ENCODE measurements at regions not wholly inside any gene's neighbourhood (a gene's known extent, or its start where the extent isn't known, plus 50 kb on each side); places are given as distances from the start of the nearest gene placed in this dataset.

- H3K27me3 ChIP-seq (replicated peaks) = no peaks in the 10 kb centered on the region
- no peak overlapping the region for H3K4me3 ChIP-seq (ENCODE audit: low read depth, low read length)
- TF ChIP-seq, protein P1, sequence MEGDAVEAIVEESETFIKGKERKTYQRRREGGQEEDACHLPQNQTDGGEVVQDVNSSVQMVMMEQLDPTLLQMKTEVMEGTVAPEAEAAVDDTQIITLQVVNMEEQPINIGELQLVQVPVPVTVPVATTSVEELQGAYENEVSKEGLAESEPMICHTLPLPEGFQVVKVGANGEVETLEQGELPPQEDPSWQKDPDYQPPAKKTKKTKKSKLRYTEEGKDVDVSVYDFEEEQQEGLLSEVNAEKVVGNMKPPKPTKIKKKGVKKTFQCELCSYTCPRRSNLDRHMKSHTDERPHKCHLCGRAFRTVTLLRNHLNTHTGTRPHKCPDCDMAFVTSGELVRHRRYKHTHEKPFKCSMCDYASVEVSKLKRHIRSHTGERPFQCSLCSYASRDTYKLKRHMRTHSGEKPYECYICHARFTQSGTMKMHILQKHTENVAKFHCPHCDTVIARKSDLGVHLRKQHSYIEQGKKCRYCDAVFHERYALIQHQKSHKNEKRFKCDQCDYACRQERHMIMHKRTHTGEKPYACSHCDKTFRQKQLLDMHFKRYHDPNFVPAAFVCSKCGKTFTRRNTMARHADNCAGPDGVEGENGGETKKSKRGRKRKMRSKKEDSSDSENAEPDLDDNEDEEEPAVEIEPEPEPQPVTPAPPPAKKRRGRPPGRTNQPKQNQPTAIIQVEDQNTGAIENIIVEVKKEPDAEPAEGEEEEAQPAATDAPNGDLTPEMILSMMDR (IDR thresholded peaks at IDR 0.05; ENCODE audit: low read depth, low read length, missing control alignments) = no peak
- H3K27ac ChIP-seq = no peak overlapping the region
- in situ Hi-C loops (cut with HindIII; ENCODE audit: low pct_ligation_motif_present, low sequenced_read_pairs) = no loop called here
- no peak for DNase-seq
- H3K36me3 ChIP-seq (replicated peaks) = no peaks in the 10 kb centered on the region
Observed at GRCh38 chr11:44506375-44507016, 59.0 kb upstream of the CD82 start.

- Histone ChIP-seq H3K4me3 (ENCODE audit: low read depth, low read length) (no peak overlapping the region), H3K36me3 (replicated peaks) (no peaks in the 10 kb centered on the region), H3K27ac (no peak overlapping the region), H3K27me3 (replicated peaks) (no peaks in the 10 kb centered on the region)
- in situ Hi-C loops (cut with HindIII; ENCODE audit: low pct_ligation_motif_present, low sequenced_read_pairs) = no loop called here
- TF ChIP-seq, protein P1 (IDR thresholded peaks at IDR 0.05; ENCODE audit: low read depth, low read length, missing control alignments) = no peak
- DNase-seq = no peak
Observed at GRCh38 chr11:44507491-44507890, 58.0 kb upstream of the CD82 start.

DNA sequence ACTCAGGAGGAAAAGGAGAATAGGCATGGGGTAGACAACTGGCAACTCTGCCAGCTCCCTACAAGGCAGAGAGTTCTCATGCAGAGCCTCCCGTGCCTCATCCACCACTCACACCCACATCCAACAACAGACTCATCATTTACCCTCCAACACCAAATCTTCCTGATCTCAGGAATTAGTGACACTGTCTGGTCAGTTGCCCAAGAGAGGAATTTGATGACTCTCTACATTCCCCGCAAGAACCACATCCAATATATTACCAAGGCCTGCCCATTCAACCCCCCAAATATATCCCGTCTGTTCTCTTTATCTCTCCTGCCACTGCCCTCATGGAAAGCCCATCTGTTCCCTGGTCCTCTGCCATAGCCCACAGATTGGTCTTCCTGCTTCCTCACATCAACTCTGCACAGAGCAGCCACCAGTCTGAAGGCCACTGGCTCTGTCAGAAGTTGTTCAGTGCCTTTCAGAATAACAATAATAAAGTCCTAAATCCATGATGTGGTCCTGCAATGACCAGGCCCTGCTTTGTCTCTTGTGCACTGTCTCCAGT lies 57.5 kb upstream of the CD82 start:
- no peak overlapping the region for H3K27ac ChIP-seq
- no peak for DNase-seq
- in situ Hi-C loops (cut with HindIII; ENCODE audit: low pct_ligation_motif_present, low sequenced_read_pairs) = no loop called here
- TF ChIP-seq, protein P1 (IDR thresholded peaks at IDR 0.05; ENCODE audit: low read depth, low read length, missing control alignments) = no peak
- no peaks in the 10 kb centered on the region for H3K27me3 ChIP-seq (replicated peaks)
- H3K4me3 ChIP-seq (ENCODE audit: low read depth, low read length) = no peak overlapping the region
- no peaks in the 10 kb centered on the region for H3K36me3 ChIP-seq (replicated peaks)

- TF ChIP-seq, protein P1 (IDR thresholded peaks at IDR 0.05; ENCODE audit: low read depth, low read length, missing control alignments) = no peak
- Histone ChIP-seq H3K27ac (no peak overlapping the region), H3K27me3 (replicated peaks) (no peaks in the 10 kb centered on the region), H3K4me3 (ENCODE audit: low read depth, low read length) (no peak overlapping the region), H3K36me3 (replicated peaks) (no peaks in the 10 kb centered on the region)
- in situ Hi-C loops (cut with HindIII; ENCODE audit: low pct_ligation_motif_present, low sequenced_read_pairs) = no loop called here
- no peak for DNase-seq
Observed at GRCh38 chr11:44509296-44509695, 56.2 kb upstream of the CD82 start.

- no peak overlapping the region for H3K27ac ChIP-seq
Observed at GRCh38 chr11:44510372-44510771, 55.1 kb upstream of the CD82 start.

More at GRCh38 chr11:44510372-44510771, 55.1 kb upstream of the CD82 start:
- no peak for DNase-seq
- TF ChIP-seq, protein P1 (IDR thresholded peaks at IDR 0.05; ENCODE audit: low read depth, low read length, missing control alignments) = no peak
- H3K36me3 ChIP-seq (replicated peaks) = no peaks in the 10 kb centered on the region
- no peaks in the 10 kb centered on the region for H3K27me3 ChIP-seq (replicated peaks)
- no peak overlapping the region for H3K4me3 ChIP-seq (ENCODE audit: low read depth, low read length)
- in situ Hi-C loops (cut with HindIII; ENCODE audit: low pct_ligation_motif_present, low sequenced_read_pairs) = no loop called here
